ENCODE measurements at regions not wholly inside any gene's neighbourhood (a gene's known extent, or its start where the extent isn't known, plus 50 kb on each side); places are given as distances from the start of the nearest gene placed in this dataset.

- Histone ChIP-seq H3K9me3 (ENCODE audit: control insufficient read depth, insufficient read depth, low read length) (no peaks in the 10 kb centered on the region), H3K4me1 (ENCODE audit: control insufficient read depth, insufficient read depth, low read length) (no peaks in the 10 kb centered on the region), H3K36me3 (ENCODE audit: control insufficient read depth, insufficient read depth, low read length) (no peaks in the 10 kb centered on the region), H3K4me3 (ENCODE audit: low read length) (no peak overlapping the region), H3K27ac (ENCODE audit: low read length) (no peak overlapping the region), H3K27me3 (ENCODE audit: control insufficient read depth, insufficient read depth, low read length) (no peaks in the 10 kb centered on the region)
- no peak overlapping the region for H3K4me3 Mint-ChIP-seq
- WGBS (ENCODE audit: insufficient coverage) = 82% methylated on average over 6 of the region's 8 CpGs
- H3K27me3 Mint-ChIP-seq (ENCODE audit: low read depth in 2 of 2) = no peaks in the 10 kb centered on the region
- ATAC-seq (no peak), DNase-seq (no peak)
- H3K4me1 Mint-ChIP-seq = no peaks in the 10 kb centered on the region
- no peak overlapping the region for H3K27ac Mint-ChIP-seq
- H3K9me3 Mint-ChIP-seq = peaks cover 0 to 2% of the 10 kb centered on the region in 2 donors
- H3K36me3 Mint-ChIP-seq = peaks cover 6% of the 10 kb centered on the region
- intact Hi-C loops (cut with micrococcal nuclease) = loop anchor here (10.0 kb wide), 1 partner anchor 59 kb away; no protein-coding TSS in a partner anchor
- no peak for TF ChIP-seq CTCF (IDR thresholded peaks at IDR 0.05)
These were observed 495.7 kb upstream of the TCF4 start for GRCh38 chr18:56083523-56084287.

DNA sequence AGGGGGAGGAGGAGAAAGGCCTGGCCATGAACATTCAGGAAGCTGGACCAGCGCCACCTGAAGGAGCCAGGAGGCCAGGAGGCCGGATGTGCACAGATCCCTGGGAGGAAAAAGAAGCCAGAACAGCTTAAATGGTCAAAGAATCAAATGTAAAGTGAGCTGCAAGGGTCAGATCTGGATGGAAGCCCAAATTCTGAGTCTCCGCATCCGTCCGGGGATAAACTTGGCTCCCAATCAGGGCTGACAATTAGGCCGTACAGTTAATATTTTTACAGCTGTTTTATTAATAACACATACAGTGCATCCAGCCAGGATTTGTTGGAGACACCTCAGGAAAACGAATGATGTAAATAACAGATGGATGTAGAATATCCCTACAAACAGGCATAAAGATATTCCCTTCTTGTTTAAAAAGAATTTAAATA is 495.1 kb upstream of the TCF4 start:
- Histone ChIP-seq H3K4me1 (ENCODE audit: control insufficient read depth, insufficient read depth, low read length) (no peaks in the 10 kb centered on the region), H3K4me3 (ENCODE audit: low read length) (no peak overlapping the region), H3K9me3 (ENCODE audit: control insufficient read depth, insufficient read depth, low read length) (no peaks in the 10 kb centered on the region), H3K27ac (ENCODE audit: low read length) (no peak overlapping the region), H3K27me3 (ENCODE audit: control insufficient read depth, insufficient read depth, low read length) (no peaks in the 10 kb centered on the region), H3K36me3 (ENCODE audit: control insufficient read depth, insufficient read depth, low read length) (no peaks in the 10 kb centered on the region)
- no peak for ATAC-seq
- DNase-seq = no peak
- H3K4me3 Mint-ChIP-seq = no peak overlapping the region
- intact Hi-C loops (cut with micrococcal nuclease) = loop anchor here (10.0 kb wide), 1 partner anchor 58 kb away; no protein-coding TSS in a partner anchor
- H3K9me3 Mint-ChIP-seq = peaks cover 0 to 2% of the 10 kb centered on the region in 2 donors
- no peaks in the 10 kb centered on the region for H3K27me3 Mint-ChIP-seq (ENCODE audit: low read depth in 2 of 2)
- WGBS (ENCODE audit: insufficient coverage) = 90% methylated on average over 5 of the region's 7 CpGs
- no peak overlapping the region for H3K27ac Mint-ChIP-seq
- H3K36me3 Mint-ChIP-seq = peaks cover 6% of the 10 kb centered on the region
- no peak for TF ChIP-seq CTCF (IDR thresholded peaks at IDR 0.05)
- no peaks in the 10 kb centered on the region for H3K4me1 Mint-ChIP-seq

DNA sequence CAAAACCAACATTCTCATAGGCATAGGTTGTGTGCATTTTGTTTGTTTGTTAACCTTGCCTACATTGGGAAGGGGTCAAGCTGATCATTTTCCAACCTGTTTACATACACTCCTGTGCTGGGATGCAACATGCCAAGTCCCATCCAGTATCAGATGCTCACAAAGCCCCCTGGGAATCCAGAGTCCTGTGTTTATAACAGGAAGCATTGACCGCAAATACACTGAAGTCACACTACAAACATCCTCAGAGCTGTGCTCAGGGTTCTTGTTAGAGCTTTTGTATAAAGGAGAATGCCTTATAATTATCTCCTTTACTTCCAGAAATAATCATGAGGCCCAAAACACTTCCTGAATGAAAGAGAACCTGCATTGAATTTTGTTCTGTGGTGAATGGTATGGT is 488.7 kb upstream of the TCF4 start:
- H3K36me3 ChIP-seq (ENCODE audit: control insufficient read depth, insufficient read depth, low read length) = no peaks in the 10 kb centered on the region
- H3K27ac Mint-ChIP-seq = no peak overlapping the region
- no peak overlapping the region for H3K4me3 ChIP-seq (ENCODE audit: low read length)
- H3K4me1 ChIP-seq (ENCODE audit: control insufficient read depth, insufficient read depth, low read length) = no peaks in the 10 kb centered on the region
- no peaks in the 10 kb centered on the region for H3K36me3 Mint-ChIP-seq
- H3K27ac ChIP-seq (ENCODE audit: low read length) = no peak overlapping the region
- H3K4me1 Mint-ChIP-seq = no peaks in the 10 kb centered on the region
- no peak for ATAC-seq
- H3K9me3 Mint-ChIP-seq = peaks cover 5 to 10% of the 10 kb centered on the region in 2 donors
- H3K27me3 ChIP-seq (ENCODE audit: control insufficient read depth, insufficient read depth, low read length) = no peaks in the 10 kb centered on the region
- intact Hi-C loops (cut with micrococcal nuclease) = no loop called here
- no peaks in the 10 kb centered on the region for H3K9me3 ChIP-seq (ENCODE audit: control insufficient read depth, insufficient read depth, low read length)
- no peak for DNase-seq
- H3K4me3 Mint-ChIP-seq = no peak overlapping the region
- TF ChIP-seq CTCF (IDR thresholded peaks at IDR 0.05) = no peak
- no CpG with 5 or more reads among the region's 1 CpG for WGBS (ENCODE audit: insufficient coverage)
- no peaks in the 10 kb centered on the region for H3K27me3 Mint-ChIP-seq (ENCODE audit: low read depth in 2 of 2)

DNA sequence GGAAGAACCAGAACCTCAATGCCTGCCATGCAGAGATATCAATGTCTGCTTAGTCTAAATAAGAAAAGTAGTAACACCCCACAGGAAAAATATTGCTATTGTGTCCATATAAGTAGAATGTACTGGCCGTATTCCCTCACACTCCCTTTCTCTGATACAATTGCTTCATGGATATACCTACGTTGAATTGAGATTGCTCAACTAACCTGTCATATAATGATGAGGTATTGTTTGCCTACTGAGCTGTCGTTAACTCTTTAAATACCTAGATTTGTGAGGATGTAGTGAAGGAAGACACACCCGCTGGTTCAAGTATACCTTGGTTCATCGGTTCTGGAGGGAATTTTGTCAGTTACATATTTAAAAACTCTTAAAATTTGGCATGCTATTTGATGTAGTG is 480.7 kb upstream of the TCF4 start:
- 0% methylated on average over 1 of the region's 5 CpGs for WGBS (ENCODE audit: insufficient coverage)
- no peak for DNase-seq
- no peaks in the 10 kb centered on the region for H3K36me3 Mint-ChIP-seq

More for the DNA sequence above, 480.7 kb upstream of the TCF4 start:
- Histone ChIP-seq H3K4me3 (ENCODE audit: low read length) (no peak overlapping the region), H3K27ac (ENCODE audit: low read length) (no peak overlapping the region), H3K4me1 (ENCODE audit: control insufficient read depth, insufficient read depth, low read length) (no peaks in the 10 kb centered on the region), H3K27me3 (ENCODE audit: control insufficient read depth, insufficient read depth, low read length) (no peaks in the 10 kb centered on the region), H3K36me3 (ENCODE audit: control insufficient read depth, insufficient read depth, low read length) (no peaks in the 10 kb centered on the region), H3K9me3 (ENCODE audit: control insufficient read depth, insufficient read depth, low read length) (no peaks in the 10 kb centered on the region)
- H3K27ac Mint-ChIP-seq = no peak overlapping the region
- H3K27me3 Mint-ChIP-seq (ENCODE audit: low read depth in 2 of 2) = no peaks in the 10 kb centered on the region
- H3K4me1 Mint-ChIP-seq = no peaks in the 10 kb centered on the region
- peaks cover 6% of the 10 kb centered on the region in 2 donors for H3K9me3 Mint-ChIP-seq
- intact Hi-C loops (cut with micrococcal nuclease) = no loop called here
- no peak for ATAC-seq
- no peak for TF ChIP-seq CTCF (IDR thresholded peaks at IDR 0.05)
- H3K4me3 Mint-ChIP-seq = no peak overlapping the region
